Uterus (tissue), 3 donors: ENCODE measurements at regions not wholly inside any gene's neighbourhood (a gene's known extent, or its start where the extent isn't known, plus 50 kb on each side); places are given as distances from the start of the nearest gene placed in this dataset.

Experiments used
- DNase-seq, 2 donors: peaks; one replicate each; pipeline ENCODE4 v3.0.0-alpha.2; 2019 to 2020
- H3K27ac ChIP-seq, 2 donors: fragments of 200-600 bp; sonication (generic); 1 replicate in 1 of 2; 2 replicates in 1 of 2; pipeline ENCODE4 v1.5.1; 2016 to 2018
- H3K27me3 ChIP-seq, 2 donors: fragments of 200-600 bp; sonication (generic); one replicate each; pipeline ENCODE4 v1.5.1; 2018 to 2019; ENCODE audit warnings: control low read depth in 1 of 2
- H3K36me3 ChIP-seq, 2 donors: fragments of 200-600 bp; sonication (generic); one replicate each; pipeline ENCODE4 v1.5.1; 2019; ENCODE audit warnings: control low read depth in 1 of 2
- H3K4me1 ChIP-seq, 2 donors: fragments of 200-600 bp; sonication (generic); one replicate each; pipeline ENCODE4 v1.5.1; 2018 to 2019; ENCODE audit warnings: control low read depth in 1 of 2
- H3K4me3 ChIP-seq, 2 donors: fragments of 200-600 bp; sonication (generic); 1 replicate in 1 of 2; 2 replicates in 1 of 2; pipeline ENCODE4 v1.5.1; 2018 to 2019; ENCODE audit warnings: mild to moderate bottlenecking in 1 of 2
- H3K9me3 ChIP-seq, 2 donors: fragments of 200-600 bp; sonication (generic); one replicate each; pipeline ENCODE4 v1.5.1; 2019; ENCODE audit warnings: control low read depth in 1 of 2
- POLR2A ChIP-seq, 2 donors: fragments of 450-650 bp; IDR thresholded peaks; one replicate each; pipeline ENCODE4 v1.6.1; 2016; ENCODE audit warnings: antibody characterized with exemption in 2 of 2, mild to moderate bottlenecking in 1 of 2, moderate library complexity in 1 of 2
- intact Hi-C: fragments of 100-400 bp; cut with DNase I; formaldehyde crosslinking; loops from one replicate; pipeline ENCODE4 v1.15.1; 2023; ENCODE audit warnings: low total_unique reads
- TF ChIP-seq, protein P1 (sequence below), 4 experiments: fragments of 200-600 bp in 2 of 4; fragments of 450-650 bp in 2 of 4; sonication (generic) in 2 of 4; IDR thresholded peaks; one replicate each; pipeline ENCODE4 v1.5.1; 2016 to 2019; ENCODE audit warnings: antibody characterized with exemption in 4 of 4, mild to moderate bottlenecking in 2 of 4, moderate library complexity in 1 of 4
- donor health status: DM: yes; HTN: yes; CAD: no.

DNA sequence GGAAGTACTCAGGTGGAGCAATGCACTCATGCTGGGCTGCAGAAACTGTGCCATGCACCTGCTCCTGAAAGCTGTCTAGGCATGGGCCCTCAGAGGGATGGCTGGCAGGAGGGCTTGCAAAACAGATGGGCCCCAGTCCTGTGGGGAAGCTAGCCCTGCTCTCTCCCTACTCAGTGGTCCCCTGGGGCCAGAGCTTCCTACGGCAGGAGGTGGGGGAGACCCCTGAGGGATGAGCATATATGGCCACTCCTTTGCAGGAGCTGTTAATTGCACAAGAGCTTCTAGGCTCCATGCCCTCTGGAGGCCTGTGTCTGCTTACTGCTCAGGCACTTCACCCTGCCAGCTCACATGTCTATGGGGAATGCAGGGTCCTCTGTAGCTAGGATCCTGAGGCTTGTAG is 545.3 kb upstream of the PTPRD start:
- Histone ChIP-seq H3K36me3 (no peaks in the 10 kb centered on the region), H3K4me1 (no peaks in the 10 kb centered on the region), H3K4me3 (no peak overlapping the region), H3K27ac (no peak overlapping the region), H3K27me3 (no peaks in the 10 kb centered on the region), H3K9me3 (no peaks in the 10 kb centered on the region)
- TF ChIP-seq POLR2A (IDR thresholded peaks at IDR 0.05): no peak
- TF ChIP-seq, protein P1, sequence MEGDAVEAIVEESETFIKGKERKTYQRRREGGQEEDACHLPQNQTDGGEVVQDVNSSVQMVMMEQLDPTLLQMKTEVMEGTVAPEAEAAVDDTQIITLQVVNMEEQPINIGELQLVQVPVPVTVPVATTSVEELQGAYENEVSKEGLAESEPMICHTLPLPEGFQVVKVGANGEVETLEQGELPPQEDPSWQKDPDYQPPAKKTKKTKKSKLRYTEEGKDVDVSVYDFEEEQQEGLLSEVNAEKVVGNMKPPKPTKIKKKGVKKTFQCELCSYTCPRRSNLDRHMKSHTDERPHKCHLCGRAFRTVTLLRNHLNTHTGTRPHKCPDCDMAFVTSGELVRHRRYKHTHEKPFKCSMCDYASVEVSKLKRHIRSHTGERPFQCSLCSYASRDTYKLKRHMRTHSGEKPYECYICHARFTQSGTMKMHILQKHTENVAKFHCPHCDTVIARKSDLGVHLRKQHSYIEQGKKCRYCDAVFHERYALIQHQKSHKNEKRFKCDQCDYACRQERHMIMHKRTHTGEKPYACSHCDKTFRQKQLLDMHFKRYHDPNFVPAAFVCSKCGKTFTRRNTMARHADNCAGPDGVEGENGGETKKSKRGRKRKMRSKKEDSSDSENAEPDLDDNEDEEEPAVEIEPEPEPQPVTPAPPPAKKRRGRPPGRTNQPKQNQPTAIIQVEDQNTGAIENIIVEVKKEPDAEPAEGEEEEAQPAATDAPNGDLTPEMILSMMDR (IDR thresholded peaks at IDR 0.05): no peak
- intact Hi-C loops: loop anchor here (10.0 kb wide), 1 partner anchor 47 kb away; no protein-coding TSS in a partner anchor
- no peak for DNase-seq

GRCh38 chr9:11158676-11159075 is 545.9 kb upstream of the PTPRD start:
- H3K27me3 ChIP-seq: no peaks in the 10 kb centered on the region
- H3K4me3 ChIP-seq: no peak overlapping the region
- H3K4me1 ChIP-seq: no peaks in the 10 kb centered on the region
- no peaks in the 10 kb centered on the region for H3K9me3 ChIP-seq
- H3K36me3 ChIP-seq: no peaks in the 10 kb centered on the region
- no peak for TF ChIP-seq POLR2A (IDR thresholded peaks at IDR 0.05)
- TF ChIP-seq, protein P1 (IDR thresholded peaks at IDR 0.05): no peak
- H3K27ac ChIP-seq: no peak overlapping the region
- no peak for DNase-seq
- intact Hi-C loops: loop anchor here (10.0 kb wide), 1 partner anchor 46 kb away; no protein-coding TSS in a partner anchor

DNA sequence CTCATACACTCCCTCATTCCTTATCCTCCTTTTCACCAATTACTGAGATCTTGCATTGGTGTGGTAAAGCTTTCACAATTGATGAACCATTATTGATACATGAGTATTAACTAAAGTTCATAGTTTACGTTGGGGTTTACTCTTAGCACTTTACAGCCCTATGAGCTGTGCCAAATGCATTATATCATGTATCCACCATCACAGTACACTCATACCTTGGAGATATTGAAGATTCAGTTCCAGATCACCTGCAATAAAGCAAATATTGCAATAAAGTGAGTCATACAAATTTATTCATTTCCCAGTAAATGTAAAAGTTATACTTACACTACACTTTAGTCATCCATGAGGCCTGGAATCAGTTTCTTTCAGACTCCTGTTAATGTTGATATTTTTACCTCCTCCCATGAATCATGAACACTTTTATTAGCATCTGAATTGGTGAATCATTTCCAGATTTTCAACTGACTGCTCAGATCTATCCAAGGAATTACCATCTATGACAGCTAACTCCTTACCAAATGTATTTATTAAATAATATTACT is 546.6 kb upstream of the PTPRD start:
- no peaks in the 10 kb centered on the region for H3K9me3 ChIP-seq
- no peak for DNase-seq
- H3K4me1 ChIP-seq: no peaks in the 10 kb centered on the region
- H3K27me3 ChIP-seq: no peaks in the 10 kb centered on the region
- TF ChIP-seq, protein P1 (IDR thresholded peaks at IDR 0.05): no peak
- TF ChIP-seq POLR2A (IDR thresholded peaks at IDR 0.05): no peak
- intact Hi-C loops: loop anchor here (10.0 kb wide), 1 partner anchor 45 kb away; no protein-coding TSS in a partner anchor
- H3K4me3 ChIP-seq: no peak overlapping the region
- no peaks in the 10 kb centered on the region for H3K36me3 ChIP-seq
- no peak overlapping the region for H3K27ac ChIP-seq

DNA sequence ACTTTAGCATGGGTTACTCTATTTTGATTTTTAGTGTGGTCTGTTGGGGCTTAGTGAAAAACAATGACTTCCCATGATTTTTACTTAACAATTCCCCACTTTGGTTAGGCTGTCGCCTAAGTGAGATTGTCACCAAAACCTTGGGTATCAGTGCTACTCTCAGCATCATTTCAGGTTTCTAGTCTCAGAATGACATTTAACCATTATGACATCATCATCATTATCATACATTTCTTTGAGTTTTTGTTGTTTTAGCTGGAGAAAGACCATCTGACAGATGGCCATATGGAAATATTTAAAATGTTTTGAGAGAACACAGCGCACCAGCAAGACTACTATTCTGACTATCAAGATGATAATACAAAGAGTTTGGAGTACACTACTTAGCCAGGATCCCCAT is 551.0 kb upstream of the PTPRD start:
- Histone ChIP-seq H3K4me3 (no peak overlapping the region), H3K27ac (no peak overlapping the region), H3K36me3 (no peaks in the 10 kb centered on the region), H3K4me1 (no peaks in the 10 kb centered on the region), H3K9me3 (no peaks in the 10 kb centered on the region), H3K27me3 (no peaks in the 10 kb centered on the region)
- no peak for DNase-seq
- TF ChIP-seq, protein P1 (IDR thresholded peaks at IDR 0.05): no peak
- no peak for TF ChIP-seq POLR2A (IDR thresholded peaks at IDR 0.05)
- intact Hi-C loops: no loop called here

GRCh38 chr9:11182001-11182400 is 569.2 kb upstream of the PTPRD start:
- intact Hi-C loops: no loop called here
- TF ChIP-seq POLR2A (IDR thresholded peaks at IDR 0.05): no peak
- TF ChIP-seq, protein P1 (IDR thresholded peaks at IDR 0.05): no peak
- DNase-seq: no peak
- Histone ChIP-seq H3K4me3 (no peak overlapping the region), H3K9me3 (no peaks in the 10 kb centered on the region), H3K27me3 (no peaks in the 10 kb centered on the region), H3K27ac (no peak overlapping the region), H3K36me3 (no peaks in the 10 kb centered on the region), H3K4me1 (no peaks in the 10 kb centered on the region)
